Spleen (tissue), 7 donors: ENCODE measurements at regions not wholly inside any gene's neighbourhood (a gene's known extent, or its start where the extent isn't known, plus 50 kb on each side); places are given as distances from the start of the nearest gene placed in this dataset.

ENCODE experiments used
- POLR2A ChIP-seq, 3 donors: fragments of 450-650 bp; IDR thresholded peaks; one replicate each; pipeline ENCODE4 v1.5.1; 2017; ENCODE audit warnings: antibody characterized with exemption in 3 of 3, mild to moderate bottlenecking in 1 of 3
- POLR2AphosphoS5 ChIP-seq, 3 donors: sonication (generic); formaldehyde crosslinking; IDR thresholded peaks; one replicate each; pipeline ENCODE4 v1.5.1; 2017; ENCODE audit warnings: antibody characterized with exemption in 3 of 3
- TF ChIP-seq, protein P1 (sequence below), 11 experiments: fragments of 200-600 bp in 7 of 11; fragments of 450-650 bp in 4 of 11; sonication (generic) in 4 of 11; IDR thresholded peaks in 8 of 11; conservative IDR thresholded peaks in 3 of 11; 1 replicate in 7 of 11; 2 replicates in 4 of 11; pipeline versions ENCODE4 v1.4.0 to v1.8.0; 2016 to 2021; ENCODE audit warnings: antibody characterized with exemption in 11 of 11, inconsistent platforms in 4 of 11, mild to moderate bottlenecking in 1 of 11
- donor health status: DM: no; HTN: no; CAD: no; lungs with moderate emphysema.
- donor health status: DM: no; HTN: no; CAD: no.
- donor health status: DM: no; HTN: no; CAD: no.

DNA sequence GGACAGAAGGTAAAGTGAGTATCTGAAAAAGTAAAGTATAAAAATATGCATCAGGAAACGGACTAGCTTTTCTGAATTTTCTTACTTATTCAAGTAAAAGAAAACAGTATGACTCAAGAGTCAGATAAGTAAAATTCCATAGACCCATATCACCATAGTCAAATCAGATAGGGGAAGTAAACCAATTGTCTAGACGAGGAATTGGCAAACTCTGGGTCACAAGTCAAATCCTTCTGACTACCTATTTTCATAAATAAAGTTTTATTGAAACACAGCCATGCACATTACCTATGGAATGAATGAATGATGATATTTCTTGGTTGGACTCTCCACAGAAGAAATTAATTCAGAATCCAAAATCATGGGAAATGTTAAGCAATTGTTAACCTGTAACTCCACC is 59.1 kb upstream of the TMC1 start:
- TF ChIP-seq, protein P1, sequence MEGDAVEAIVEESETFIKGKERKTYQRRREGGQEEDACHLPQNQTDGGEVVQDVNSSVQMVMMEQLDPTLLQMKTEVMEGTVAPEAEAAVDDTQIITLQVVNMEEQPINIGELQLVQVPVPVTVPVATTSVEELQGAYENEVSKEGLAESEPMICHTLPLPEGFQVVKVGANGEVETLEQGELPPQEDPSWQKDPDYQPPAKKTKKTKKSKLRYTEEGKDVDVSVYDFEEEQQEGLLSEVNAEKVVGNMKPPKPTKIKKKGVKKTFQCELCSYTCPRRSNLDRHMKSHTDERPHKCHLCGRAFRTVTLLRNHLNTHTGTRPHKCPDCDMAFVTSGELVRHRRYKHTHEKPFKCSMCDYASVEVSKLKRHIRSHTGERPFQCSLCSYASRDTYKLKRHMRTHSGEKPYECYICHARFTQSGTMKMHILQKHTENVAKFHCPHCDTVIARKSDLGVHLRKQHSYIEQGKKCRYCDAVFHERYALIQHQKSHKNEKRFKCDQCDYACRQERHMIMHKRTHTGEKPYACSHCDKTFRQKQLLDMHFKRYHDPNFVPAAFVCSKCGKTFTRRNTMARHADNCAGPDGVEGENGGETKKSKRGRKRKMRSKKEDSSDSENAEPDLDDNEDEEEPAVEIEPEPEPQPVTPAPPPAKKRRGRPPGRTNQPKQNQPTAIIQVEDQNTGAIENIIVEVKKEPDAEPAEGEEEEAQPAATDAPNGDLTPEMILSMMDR (IDR thresholded peaks at IDR 0.05 in 8 of 11, conservative IDR thresholded peaks at IDR 0.05 in 3 of 11) = no peak
- TF ChIP-seq POLR2A (IDR thresholded peaks at IDR 0.05) = no peak
- no peak for TF ChIP-seq POLR2AphosphoS5 (IDR thresholded peaks at IDR 0.05)
